Prostate gland (tissue), 2 donors: ENCODE measurements at regions not wholly inside any gene's neighbourhood (a gene's known extent, or its start where the extent isn't known, plus 50 kb on each side); places are given as distances from the start of the nearest gene placed in this dataset.

ENCODE experiments used
- CTCF ChIP-seq, 4 experiments: fragments of 200-600 bp in 2 of 4; fragments of 450-650 bp in 2 of 4; sonication (generic) in 2 of 4; IDR thresholded peaks; 1 replicate in 3 of 4; 2 replicates in 1 of 4; pipeline ENCODE4 v1.5.1; 2016 to 2019; ENCODE audit warnings: antibody characterized with exemption in 4 of 4, mild to moderate bottlenecking in 2 of 4, moderate library complexity in 2 of 4
- POLR2A ChIP-seq: fragments of 450-650 bp; IDR thresholded peaks from one replicate; pipeline ENCODE4 v1.6.1; 2016; ENCODE audit warnings: antibody characterized with exemption, mild to moderate bottlenecking
- POLR2AphosphoS5 ChIP-seq: sonication (generic); formaldehyde crosslinking; IDR thresholded peaks from one replicate; pipeline ENCODE4 v1.6.1; 2017; ENCODE audit warnings: antibody characterized with exemption

- TF ChIP-seq CTCF (IDR thresholded peaks at IDR 0.05) (no peak), POLR2A (no peak), POLR2AphosphoS5 (no peak)
Observed at GRCh38 chr6:2449572-2449940, 204.2 kb upstream of the GMDS start.
